ENCODE measurements at regions not wholly inside any gene's neighbourhood (a gene's known extent, or its start where the extent isn't known, plus 50 kb on each side); places are given as distances from the start of the nearest gene placed in this dataset.

DNA sequence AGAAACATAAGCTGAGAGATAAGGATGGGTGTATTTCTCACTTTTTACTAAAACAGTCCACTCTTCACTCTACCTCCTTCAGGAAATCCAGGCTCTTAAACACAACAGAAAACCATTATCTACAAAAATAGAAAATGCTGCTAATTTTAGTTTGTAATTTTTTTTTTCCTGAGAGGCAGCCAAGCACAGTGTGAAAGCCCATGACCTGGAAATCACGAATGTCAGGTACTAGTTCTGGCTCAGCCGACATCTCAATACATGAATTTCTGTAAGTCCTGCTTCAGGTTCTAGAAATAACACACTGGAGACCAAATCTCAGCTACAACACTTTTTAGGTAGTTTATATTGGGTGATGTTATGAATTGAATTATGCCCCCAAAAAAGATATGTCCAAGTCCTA is 308.9 kb downstream of the KCNA4 start:
- Histone ChIP-seq H3K36me3 (ENCODE audit: control insufficient read depth, insufficient read depth, low read length) (no peaks in the 10 kb centered on the region), H3K27me3 (ENCODE audit: control insufficient read depth, insufficient read depth, low read length) (no peaks in the 10 kb centered on the region), H3K27ac (ENCODE audit: low read length) (no peak overlapping the region), H3K4me3 (ENCODE audit: low read depth in 2 of 2, low read length in 2 of 2) (no peak overlapping the region), H3K9me3 (ENCODE audit: control insufficient read depth, insufficient read depth, low read depth, low read length) (no peaks in the 10 kb centered on the region), H3K4me1 (ENCODE audit: control insufficient read depth, insufficient read depth, low read length) (no peaks in the 10 kb centered on the region)
- ChIA-PET CTCF (no interaction called here), POLR2A (no interaction called here)
- in situ Hi-C loops (cut with HindIII; ENCODE audit: low pct_unique_long_range_greater_than_20kb, low sequenced_read_pairs) (no loop called here), intact Hi-C loops (cut with micrococcal nuclease; ENCODE audit: unreplicated experiment) (no loop called here)
- ATAC-seq (no peak), DNase-seq (ENCODE audit: low read depth, low spot score) (no peak)
- TF ChIP-seq, protein P1, sequence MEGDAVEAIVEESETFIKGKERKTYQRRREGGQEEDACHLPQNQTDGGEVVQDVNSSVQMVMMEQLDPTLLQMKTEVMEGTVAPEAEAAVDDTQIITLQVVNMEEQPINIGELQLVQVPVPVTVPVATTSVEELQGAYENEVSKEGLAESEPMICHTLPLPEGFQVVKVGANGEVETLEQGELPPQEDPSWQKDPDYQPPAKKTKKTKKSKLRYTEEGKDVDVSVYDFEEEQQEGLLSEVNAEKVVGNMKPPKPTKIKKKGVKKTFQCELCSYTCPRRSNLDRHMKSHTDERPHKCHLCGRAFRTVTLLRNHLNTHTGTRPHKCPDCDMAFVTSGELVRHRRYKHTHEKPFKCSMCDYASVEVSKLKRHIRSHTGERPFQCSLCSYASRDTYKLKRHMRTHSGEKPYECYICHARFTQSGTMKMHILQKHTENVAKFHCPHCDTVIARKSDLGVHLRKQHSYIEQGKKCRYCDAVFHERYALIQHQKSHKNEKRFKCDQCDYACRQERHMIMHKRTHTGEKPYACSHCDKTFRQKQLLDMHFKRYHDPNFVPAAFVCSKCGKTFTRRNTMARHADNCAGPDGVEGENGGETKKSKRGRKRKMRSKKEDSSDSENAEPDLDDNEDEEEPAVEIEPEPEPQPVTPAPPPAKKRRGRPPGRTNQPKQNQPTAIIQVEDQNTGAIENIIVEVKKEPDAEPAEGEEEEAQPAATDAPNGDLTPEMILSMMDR (IDR thresholded peaks at IDR 0.05): no peak
- TF ChIP-seq, protein P2, sequence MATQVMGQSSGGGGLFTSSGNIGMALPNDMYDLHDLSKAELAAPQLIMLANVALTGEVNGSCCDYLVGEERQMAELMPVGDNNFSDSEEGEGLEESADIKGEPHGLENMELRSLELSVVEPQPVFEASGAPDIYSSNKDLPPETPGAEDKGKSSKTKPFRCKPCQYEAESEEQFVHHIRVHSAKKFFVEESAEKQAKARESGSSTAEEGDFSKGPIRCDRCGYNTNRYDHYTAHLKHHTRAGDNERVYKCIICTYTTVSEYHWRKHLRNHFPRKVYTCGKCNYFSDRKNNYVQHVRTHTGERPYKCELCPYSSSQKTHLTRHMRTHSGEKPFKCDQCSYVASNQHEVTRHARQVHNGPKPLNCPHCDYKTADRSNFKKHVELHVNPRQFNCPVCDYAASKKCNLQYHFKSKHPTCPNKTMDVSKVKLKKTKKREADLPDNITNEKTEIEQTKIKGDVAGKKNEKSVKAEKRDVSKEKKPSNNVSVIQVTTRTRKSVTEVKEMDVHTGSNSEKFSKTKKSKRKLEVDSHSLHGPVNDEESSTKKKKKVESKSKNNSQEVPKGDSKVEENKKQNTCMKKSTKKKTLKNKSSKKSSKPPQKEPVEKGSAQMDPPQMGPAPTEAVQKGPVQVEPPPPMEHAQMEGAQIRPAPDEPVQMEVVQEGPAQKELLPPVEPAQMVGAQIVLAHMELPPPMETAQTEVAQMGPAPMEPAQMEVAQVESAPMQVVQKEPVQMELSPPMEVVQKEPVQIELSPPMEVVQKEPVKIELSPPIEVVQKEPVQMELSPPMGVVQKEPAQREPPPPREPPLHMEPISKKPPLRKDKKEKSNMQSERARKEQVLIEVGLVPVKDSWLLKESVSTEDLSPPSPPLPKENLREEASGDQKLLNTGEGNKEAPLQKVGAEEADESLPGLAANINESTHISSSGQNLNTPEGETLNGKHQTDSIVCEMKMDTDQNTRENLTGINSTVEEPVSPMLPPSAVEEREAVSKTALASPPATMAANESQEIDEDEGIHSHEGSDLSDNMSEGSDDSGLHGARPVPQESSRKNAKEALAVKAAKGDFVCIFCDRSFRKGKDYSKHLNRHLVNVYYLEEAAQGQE (IDR thresholded peaks at IDR 0.05; ENCODE audit: insufficient read depth in 1 of 2, low read depth in 2 of 2, low read length in 1 of 2): no peak
- no peak for TF ChIP-seq POLR2AphosphoS5 (IDR thresholded peaks at IDR 0.05; ENCODE audit: low read depth, low read length)
- no peak for TF ChIP-seq SIN3A (IDR thresholded peaks at IDR 0.05; ENCODE audit: borderline replicate concordance, insufficient read depth, low read depth, low read length)
- no peak for TF ChIP-seq TCF7L2 (IDR thresholded peaks at IDR 0.05; ENCODE audit: low read depth, low read length)
- BruUV-seq (replicated peaks): no TSS peak

DNA sequence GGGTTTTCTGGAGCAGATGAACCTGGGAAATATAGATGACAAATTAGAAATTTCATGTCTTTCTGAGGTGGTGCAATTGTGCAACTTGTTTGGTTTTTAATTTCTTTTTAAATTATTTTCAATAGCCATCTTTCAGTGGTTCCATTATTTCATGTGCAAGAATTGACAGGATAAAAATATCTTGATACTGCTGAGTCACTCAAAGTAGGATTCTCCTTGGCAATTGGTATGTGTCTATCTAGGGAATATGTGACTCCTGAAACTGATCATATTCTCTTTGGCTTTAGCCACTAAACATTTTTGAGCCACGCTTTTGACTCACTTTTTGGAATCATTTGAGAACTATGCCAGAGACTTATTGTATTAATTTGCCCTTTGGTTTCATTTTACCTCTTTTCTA is 331.5 kb downstream of the KCNA4 start:
- no peaks in the 10 kb centered on the region for H3K36me3 ChIP-seq (ENCODE audit: control insufficient read depth, insufficient read depth, low read length)
- TF ChIP-seq, protein P1 (IDR thresholded peaks at IDR 0.05): no peak
- TF ChIP-seq SIN3A (IDR thresholded peaks at IDR 0.05; ENCODE audit: borderline replicate concordance, insufficient read depth, low read depth, low read length) (no peak), TCF7L2 (IDR thresholded peaks at IDR 0.05; ENCODE audit: low read depth, low read length) (no peak), POLR2AphosphoS5 (IDR thresholded peaks at IDR 0.05; ENCODE audit: low read depth, low read length) (no peak)
- TF ChIP-seq, protein P2 (IDR thresholded peaks at IDR 0.05; ENCODE audit: insufficient read depth in 1 of 2, low read depth in 2 of 2, low read length in 1 of 2): no peak
- no peak overlapping the region for H3K4me3 ChIP-seq (ENCODE audit: low read depth in 2 of 2, low read length in 2 of 2)
- ChIA-PET POLR2A (no interaction called here), CTCF (no interaction called here)
- no peak overlapping the region for H3K27ac ChIP-seq (ENCODE audit: low read length)
- no peaks in the 10 kb centered on the region for H3K4me1 ChIP-seq (ENCODE audit: control insufficient read depth, insufficient read depth, low read length)
- intact Hi-C loops (cut with micrococcal nuclease; ENCODE audit: unreplicated experiment) (no loop called here), in situ Hi-C loops (cut with HindIII; ENCODE audit: low pct_unique_long_range_greater_than_20kb, low sequenced_read_pairs) (no loop called here)
- DNase-seq (ENCODE audit: low read depth, low spot score): no peak
- ATAC-seq: no peak
- BruUV-seq (replicated peaks): no TSS peak
- no peaks in the 10 kb centered on the region; the same call in 1 of the 2 replicates for H3K9me3 ChIP-seq (ENCODE audit: control insufficient read depth, insufficient read depth, low read depth, low read length)
- H3K27me3 ChIP-seq (ENCODE audit: control insufficient read depth, insufficient read depth, low read length): no peaks in the 10 kb centered on the region
